SIG-M5 treated with dmso at 0.1 percent for 504 hours (cell line): ENCODE measurements at regions not wholly inside any gene's neighbourhood (a gene's known extent, or its start where the extent isn't known, plus 50 kb on each side); places are given as distances from the start of the nearest gene placed in this dataset.

Source experiments
- DNase-seq: peaks from one replicate; lab custom pipeline; 2025; ENCODE audit not compliant: unreplicated experiment; lab: John Stamatoyannopoulos, UW

DNA sequence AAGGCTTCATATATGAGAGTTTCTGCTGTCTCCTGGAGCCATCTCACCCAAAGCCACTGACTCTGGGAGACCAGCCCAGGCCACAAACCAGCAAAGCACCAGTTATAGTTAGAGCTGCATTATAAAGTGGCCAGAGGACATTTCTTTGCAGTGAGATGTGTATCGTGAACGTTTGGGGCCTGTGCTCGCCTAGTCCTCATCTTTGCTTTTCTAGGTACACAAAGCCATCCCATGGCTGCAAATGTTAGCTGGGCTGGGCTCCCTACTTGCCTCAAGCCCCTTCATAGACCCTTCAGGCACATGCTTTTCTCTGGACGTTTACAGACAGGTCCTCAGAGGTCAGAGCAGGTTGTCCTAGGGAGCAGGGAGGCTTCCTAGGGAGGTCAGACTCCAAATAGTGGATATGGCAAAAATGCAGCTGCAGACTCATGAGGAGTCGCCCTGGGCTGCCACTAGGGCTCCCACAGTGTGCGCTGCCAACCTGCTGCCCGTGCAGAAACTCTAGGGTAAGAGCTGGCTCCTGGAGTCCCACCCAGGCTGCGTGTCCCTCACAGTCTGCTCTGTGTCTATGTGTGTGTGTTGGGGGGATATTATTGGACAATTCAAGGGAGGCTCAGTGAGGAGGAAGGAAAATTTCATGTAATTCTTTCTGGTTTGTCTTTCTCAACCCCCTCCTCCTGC lies 141.0 kb downstream of the RPIA start:
- DNase-seq: no peak

DNA sequence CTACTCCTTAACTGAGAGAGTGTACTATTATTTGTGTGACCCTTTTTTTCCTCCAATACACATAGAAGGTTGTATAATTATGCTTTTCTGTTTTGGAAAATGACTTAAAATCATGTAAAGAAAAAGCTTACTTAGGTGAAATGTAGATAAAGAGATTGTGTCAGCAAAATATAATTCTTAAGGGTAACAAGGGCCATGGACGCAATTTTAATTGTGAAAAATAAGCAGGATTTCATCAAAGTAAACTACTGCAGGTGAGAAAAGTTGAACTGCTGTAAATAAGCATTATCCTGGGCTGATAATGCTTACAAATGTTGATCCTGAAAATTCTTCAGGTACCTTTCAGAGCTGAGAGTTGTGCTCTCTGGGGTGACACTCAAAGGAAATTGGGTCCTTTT lies 141.5 kb downstream of the RPIA start:
- no peak for DNase-seq

- no peak for DNase-seq
Measured at GRCh38 chr2:88834376-88834775, 142.9 kb downstream of the RPIA start.

GRCh38 chr2:88834866-88835265 lies 143.4 kb downstream of the RPIA start:
- no peak for DNase-seq

DNA sequence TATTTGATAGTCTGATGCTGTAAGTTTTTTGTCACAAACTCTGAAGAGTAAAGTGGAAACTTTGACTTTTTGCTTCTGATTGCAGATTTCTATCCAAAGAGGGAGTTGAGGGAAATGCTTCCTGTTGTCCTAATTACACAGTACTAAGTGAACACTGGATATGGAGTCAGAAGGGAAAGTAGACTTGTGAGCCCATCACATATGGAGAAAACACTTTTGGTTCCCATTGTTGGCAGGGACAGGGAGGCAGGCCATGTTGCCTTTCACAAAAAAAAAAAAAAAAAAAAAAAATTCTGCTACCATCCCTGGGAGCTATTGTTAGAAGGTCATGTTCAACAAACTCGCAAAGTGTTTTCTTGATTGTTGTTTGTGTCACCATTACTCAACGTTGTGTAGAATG lies 144.3 kb downstream of the RPIA start:
- DNase-seq: no peak

DNA sequence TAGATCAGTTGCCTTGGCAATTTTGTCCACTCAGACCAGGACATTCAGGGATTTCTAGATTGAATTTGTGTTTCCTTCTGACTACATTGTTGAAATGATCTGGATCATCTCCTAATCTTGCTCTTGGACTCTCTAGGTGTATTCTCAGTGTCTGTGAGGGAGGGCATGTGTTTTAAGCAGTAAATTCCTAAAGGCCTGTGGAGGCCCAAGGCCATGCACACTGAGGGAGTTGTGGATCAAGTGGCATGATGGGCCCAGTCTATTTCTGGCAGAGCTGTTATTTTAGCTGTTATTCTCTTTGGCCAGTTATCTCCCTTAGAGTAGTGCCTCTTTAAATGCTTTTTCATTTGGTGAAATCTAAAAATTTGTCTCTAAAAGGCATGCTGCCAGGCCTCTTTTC lies 144.9 kb downstream of the RPIA start:
- no peak for DNase-seq

DNA sequence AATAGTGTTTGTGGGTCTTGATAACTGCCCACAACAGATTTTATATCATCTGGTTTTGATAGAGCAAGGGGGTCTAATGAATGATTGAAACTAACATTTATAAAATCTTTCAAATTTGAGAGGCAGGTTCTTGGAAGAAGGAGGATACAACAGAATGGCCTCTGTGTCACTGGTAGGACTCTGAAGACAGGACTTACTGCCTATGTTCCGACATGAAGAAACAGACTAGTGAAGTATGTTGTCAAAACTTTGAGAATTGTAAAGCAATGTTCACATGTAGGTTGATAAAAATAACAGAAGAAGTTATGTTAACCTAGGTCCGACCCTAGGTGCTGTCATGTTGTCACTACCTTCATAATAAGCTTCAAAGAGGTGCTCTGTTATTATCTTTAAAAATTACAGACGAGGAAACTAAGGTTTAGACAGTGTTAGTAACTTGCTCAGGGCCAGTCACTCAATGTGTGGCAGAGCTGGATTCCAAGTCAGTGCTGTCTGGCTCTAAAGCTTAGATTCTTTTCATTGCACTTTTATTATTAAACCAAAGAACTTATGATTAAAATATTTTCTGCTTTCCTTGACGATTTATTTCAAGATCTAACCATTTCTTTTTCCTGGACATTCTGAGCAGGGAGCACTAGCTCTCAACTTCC lies 146.2 kb downstream of the RPIA start:
- no peak for DNase-seq

DNA sequence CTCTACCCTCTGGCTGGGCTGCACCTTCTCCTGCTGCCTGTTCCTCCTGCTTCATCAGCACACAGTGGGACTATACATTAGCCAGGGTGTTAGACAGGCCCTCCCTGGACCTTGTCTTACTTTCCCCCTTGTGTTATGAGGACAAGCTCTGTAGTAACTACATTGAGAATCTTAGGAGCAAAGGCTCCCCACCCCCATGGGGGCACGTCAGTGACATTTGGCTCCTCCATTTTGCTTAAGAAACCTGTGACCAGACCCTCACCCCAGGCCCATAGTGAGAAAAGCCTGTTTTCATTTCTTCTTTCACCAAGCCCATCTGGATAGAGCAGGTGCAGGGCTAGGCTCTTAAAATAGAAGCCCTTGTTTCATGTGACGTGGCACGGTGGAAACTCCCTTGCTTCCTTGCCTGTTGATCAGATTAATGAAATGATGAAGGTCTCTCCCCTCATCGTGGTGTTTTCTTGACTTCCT lies 146.7 kb downstream of the RPIA start:
- no peak for DNase-seq

- DNase-seq: no peak
Measured at GRCh38 chr2:88841224-88841929, 149.9 kb downstream of the RPIA start.

DNA sequence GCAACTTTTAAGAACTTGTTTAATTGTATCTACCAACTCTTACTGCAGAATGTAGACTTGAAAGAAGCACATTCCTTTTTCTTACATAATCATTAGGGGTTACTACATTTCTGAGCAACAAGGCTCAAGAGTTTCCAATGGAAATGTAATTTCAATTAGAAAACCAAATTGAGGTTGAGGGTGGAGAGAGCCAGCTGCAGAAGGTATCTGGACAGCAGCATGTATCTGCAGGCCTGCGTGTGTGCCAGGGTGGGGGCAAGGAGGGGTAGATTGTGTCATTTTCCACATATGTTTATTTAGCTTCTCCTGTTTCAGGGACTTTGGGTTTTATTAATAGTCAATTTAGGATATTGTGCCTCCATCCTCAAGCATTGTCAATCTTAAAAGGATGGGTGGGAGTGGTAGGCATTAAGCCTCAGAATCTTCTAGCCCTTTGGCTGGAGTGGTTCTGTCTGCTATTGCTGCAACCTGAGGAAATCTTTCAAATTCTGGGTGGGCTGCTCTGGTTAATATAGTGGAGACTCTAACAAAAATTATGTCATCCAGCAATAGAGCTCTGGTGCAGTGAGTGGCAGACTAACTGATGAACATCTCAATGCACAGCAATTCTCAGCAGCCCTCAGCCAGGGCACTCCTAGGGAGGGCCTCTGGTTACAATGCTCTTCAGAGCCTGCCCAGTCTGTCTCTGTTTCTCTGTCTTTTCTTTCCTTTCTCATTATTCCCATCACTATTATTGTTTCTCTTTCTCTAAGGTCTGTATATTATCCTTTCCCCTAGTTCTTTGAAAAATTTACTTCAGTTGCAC lies 151.4 kb downstream of the RPIA start:
- no peak for DNase-seq

GRCh38 chr2:88843651-88844050 lies 152.2 kb downstream of the RPIA start:
- no peak for DNase-seq

GRCh38 chr2:88844960-88845359 lies 153.5 kb downstream of the RPIA start:
- DNase-seq: no peak

DNA sequence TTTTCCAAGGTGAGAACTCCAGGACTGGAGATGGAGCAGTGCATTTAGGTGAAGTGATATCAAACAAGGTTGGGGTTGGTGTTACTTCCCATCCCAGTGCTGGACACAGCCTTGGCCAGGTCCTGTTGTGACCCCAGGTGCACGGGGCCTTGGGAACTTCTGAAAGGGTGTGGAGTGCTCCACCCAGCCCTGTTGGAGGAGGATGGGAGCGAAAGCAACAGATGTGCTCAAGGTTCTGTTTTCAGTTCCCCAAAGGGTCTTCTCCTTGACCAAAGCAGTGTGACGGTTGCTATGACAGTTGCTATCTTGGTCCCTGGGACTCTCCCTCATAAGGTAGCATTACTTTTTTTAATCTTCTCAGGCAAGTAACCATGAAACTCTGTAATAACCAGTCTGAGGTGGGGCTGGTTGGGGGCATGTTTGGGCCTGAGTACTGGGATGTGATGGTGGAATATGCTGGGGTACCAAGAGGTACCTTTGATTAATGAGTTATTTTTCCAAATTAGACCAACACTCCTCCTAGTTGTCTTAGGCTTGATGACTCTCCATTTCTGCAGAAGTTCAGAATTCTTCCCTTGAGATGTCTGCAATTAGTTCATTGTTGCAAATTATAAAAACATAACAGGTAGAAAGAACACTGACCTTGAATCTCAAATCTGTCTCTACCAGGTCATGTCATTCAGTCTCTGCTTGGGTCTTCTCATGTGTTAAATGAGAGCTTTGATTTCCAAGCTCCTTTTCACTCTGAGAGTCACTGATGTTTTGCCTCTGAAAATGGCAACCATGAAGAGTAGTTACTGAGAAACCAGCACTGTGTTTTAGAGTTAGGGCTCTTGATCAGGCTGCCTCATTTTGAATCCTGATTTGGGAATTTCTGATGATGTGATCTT lies 154.5 kb downstream of the RPIA start:
- no peak for DNase-seq

- DNase-seq: no peak
Measured at GRCh38 chr2:88852753-88853402, 161.4 kb downstream of the RPIA start.

DNA sequence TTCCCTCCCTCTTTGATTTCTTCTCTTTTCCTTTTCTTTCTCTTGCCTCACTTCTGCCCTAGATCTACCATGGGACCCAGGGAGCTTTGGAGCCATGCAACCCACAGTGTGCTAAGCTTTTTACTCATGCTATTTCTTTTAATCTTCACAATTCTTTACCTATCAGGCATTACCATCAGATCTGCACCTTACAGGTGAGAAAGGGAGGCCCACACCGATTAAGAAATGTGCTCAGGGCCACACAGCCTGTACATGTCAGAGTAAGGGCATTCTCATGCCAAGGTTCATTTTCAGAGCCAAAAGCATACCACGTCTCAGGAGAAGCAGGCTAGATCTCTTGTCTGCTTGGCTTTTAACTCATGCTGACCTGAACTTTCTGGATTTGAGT lies 161.9 kb downstream of the RPIA start:
- no peak for DNase-seq

DNA sequence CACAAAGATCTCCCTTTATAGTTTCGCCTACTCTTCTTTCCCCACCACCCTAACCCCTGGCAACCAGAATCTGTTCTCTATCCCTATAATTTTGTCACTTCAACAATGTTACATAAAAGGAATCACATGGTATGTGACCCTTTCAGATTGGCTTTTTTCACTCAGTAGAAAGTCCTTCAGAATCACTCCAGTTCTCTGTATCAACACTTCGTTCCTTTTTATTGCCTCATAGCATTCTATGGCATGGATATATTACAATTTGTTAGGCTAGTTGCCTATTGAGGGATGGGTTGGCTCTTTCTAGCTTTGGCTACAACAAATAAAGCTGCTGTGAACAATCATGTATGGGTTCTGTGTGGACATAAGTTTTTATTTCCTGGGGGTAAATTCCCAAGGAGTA lies 163.1 kb downstream of the RPIA start:
- DNase-seq: no peak

DNA sequence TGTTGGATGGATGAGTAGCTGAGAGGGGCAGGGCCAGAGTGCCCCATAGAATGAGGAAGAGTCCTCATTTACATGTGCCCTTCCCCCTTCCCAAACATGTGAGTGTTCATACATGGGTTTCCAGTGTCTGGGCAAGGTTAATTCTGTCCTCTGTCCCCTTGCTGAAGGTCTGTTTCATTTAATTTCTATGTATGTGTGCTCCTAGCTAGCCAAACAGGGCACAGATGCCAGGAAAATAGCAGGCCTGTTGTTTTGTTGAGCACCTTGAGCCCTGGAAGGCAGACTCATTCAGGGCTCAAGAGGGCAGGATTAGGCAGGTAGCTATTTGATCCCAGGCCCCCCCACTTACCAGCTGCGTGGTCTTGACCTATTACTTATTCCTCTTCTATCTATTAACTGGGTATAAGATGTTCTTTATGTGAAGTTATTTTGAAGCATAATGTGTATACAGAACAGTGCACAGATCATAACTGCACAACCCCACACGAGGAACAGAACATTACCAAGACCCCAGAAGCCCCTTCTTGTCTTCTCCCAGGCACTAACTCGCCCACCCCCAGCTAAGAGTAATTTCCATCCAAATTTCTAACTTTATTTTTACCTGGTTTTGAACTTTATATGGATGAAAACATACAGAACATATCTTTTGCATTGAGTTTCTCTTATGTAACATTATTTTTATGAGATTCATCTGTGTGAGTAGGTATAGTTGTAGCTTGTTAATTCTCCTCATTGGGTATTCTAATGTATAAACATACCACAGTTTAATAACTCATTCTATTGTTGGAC lies 164.3 kb downstream of the RPIA start:
- DNase-seq: no peak

- DNase-seq: no peak
Measured at GRCh38 chr2:88856409-88857135, 165.1 kb downstream of the RPIA start.
